ENCODE measurements at regions not wholly inside any gene's neighbourhood (a gene's known extent, or its start where the extent isn't known, plus 50 kb on each side); places are given as distances from the start of the nearest gene placed in this dataset.

GRCh38 chr15:87489902-87490665 is 766.5 kb downstream of the NTRK3 start:
- Histone ChIP-seq H3K4me2 (ENCODE audit: extremely low read depth, insufficient read depth, low read length) (no peak overlapping the region), H4K20me1 (ENCODE audit: control insufficient read depth, extremely low read depth, insufficient read depth, low read length) (no peaks in the 10 kb centered on the region), H3K79me2 (ENCODE audit: control insufficient read depth, insufficient read depth, low read length) (no peaks in the 10 kb centered on the region), H2AFZ (ENCODE audit: low read length) (no peak overlapping the region), H3K9ac (ENCODE audit: insufficient read depth, low read length) (no peak overlapping the region), H3K4me3 (replicated peaks in 1 of 4; ENCODE audit: control extremely low read depth in 1 of 4, insufficient read depth in 1 of 4, low read depth in 3 of 4, low read length in 4 of 4) (no peak overlapping the region), H3K27me3 (ENCODE audit: control insufficient read depth, insufficient read depth, low read length) (no peaks in the 10 kb centered on the region), H3K36me3 (ENCODE audit: control insufficient read depth, insufficient read depth, low read length) (no peaks in the 10 kb centered on the region), H3K4me1 (ENCODE audit: control insufficient read depth, extremely low read depth, insufficient read depth, low read length) (no peaks in the 10 kb centered on the region), H3K27ac (ENCODE audit: insufficient read depth, low read length) (no peak overlapping the region), H3K9me3 (ENCODE audit: control insufficient read depth, insufficient read depth, low read depth, low read length) (no peaks in the 10 kb centered on the region)
- DNase-seq (ENCODE audit: low read depth in 2 of 2) = no peak
- TF ChIP-seq CTCF (conservative IDR thresholded peaks at IDR 0.05 in 1 of 2, IDR thresholded peaks at IDR 0.05 in 1 of 2; ENCODE audit: low read depth in 1 of 2, low read length in 2 of 2) (no peak), EZH2 (IDR thresholded peaks at IDR 0.05; ENCODE audit: low read length, missing control alignments) (no peak)

GRCh38 chr15:87489456-87489855 is 767.1 kb downstream of the NTRK3 start:
- TF ChIP-seq EZH2 (IDR thresholded peaks at IDR 0.05; ENCODE audit: low read length, missing control alignments) (no peak), CTCF (conservative IDR thresholded peaks at IDR 0.05 in 1 of 2, IDR thresholded peaks at IDR 0.05 in 1 of 2; ENCODE audit: low read depth in 1 of 2, low read length in 2 of 2) (no peak)

GRCh38 chr15:87487484-87487883 is 769.1 kb downstream of the NTRK3 start:
- TF ChIP-seq CTCF (conservative IDR thresholded peaks at IDR 0.05 in 1 of 2, IDR thresholded peaks at IDR 0.05 in 1 of 2; ENCODE audit: low read depth in 1 of 2, low read length in 2 of 2) (no peak), EZH2 (IDR thresholded peaks at IDR 0.05; ENCODE audit: low read length, missing control alignments) (no peak)
- Histone ChIP-seq H3K4me2 (ENCODE audit: extremely low read depth, insufficient read depth, low read length) (no peak overlapping the region), H2AFZ (ENCODE audit: low read length) (no peak overlapping the region), H3K4me3 (replicated peaks in 1 of 4; ENCODE audit: control extremely low read depth in 1 of 4, insufficient read depth in 1 of 4, low read depth in 3 of 4, low read length in 4 of 4) (no peak overlapping the region), H3K36me3 (ENCODE audit: control insufficient read depth, insufficient read depth, low read length) (no peaks in the 10 kb centered on the region), H3K27me3 (ENCODE audit: control insufficient read depth, insufficient read depth, low read length) (no peaks in the 10 kb centered on the region), H3K9ac (ENCODE audit: insufficient read depth, low read length) (no peak overlapping the region), H3K27ac (ENCODE audit: insufficient read depth, low read length) (no peak overlapping the region), H3K4me1 (ENCODE audit: control insufficient read depth, extremely low read depth, insufficient read depth, low read length) (no peaks in the 10 kb centered on the region), H3K79me2 (ENCODE audit: control insufficient read depth, insufficient read depth, low read length) (no peaks in the 10 kb centered on the region), H4K20me1 (ENCODE audit: control insufficient read depth, extremely low read depth, insufficient read depth, low read length) (no peaks in the 10 kb centered on the region), H3K9me3 (ENCODE audit: control insufficient read depth, insufficient read depth, low read depth, low read length) (no peaks in the 10 kb centered on the region)
- DNase-seq (ENCODE audit: low read depth in 2 of 2) = no peak

More at GRCh38 chr15:87489456-87489855, 767.1 kb downstream of the NTRK3 start:
- Histone ChIP-seq H4K20me1 (ENCODE audit: control insufficient read depth, extremely low read depth, insufficient read depth, low read length) (no peaks in the 10 kb centered on the region), H3K36me3 (ENCODE audit: control insufficient read depth, insufficient read depth, low read length) (no peaks in the 10 kb centered on the region), H3K4me1 (ENCODE audit: control insufficient read depth, extremely low read depth, insufficient read depth, low read length) (no peaks in the 10 kb centered on the region), H3K9me3 (ENCODE audit: control insufficient read depth, insufficient read depth, low read depth, low read length) (no peaks in the 10 kb centered on the region), H3K9ac (ENCODE audit: insufficient read depth, low read length) (no peak overlapping the region), H3K4me3 (replicated peaks in 1 of 4; ENCODE audit: control extremely low read depth in 1 of 4, insufficient read depth in 1 of 4, low read depth in 3 of 4, low read length in 4 of 4) (no peak overlapping the region), H2AFZ (ENCODE audit: low read length) (no peak overlapping the region), H3K4me2 (ENCODE audit: extremely low read depth, insufficient read depth, low read length) (no peak overlapping the region), H3K27me3 (ENCODE audit: control insufficient read depth, insufficient read depth, low read length) (no peaks in the 10 kb centered on the region), H3K27ac (ENCODE audit: insufficient read depth, low read length) (no peak overlapping the region), H3K79me2 (ENCODE audit: control insufficient read depth, insufficient read depth, low read length) (no peaks in the 10 kb centered on the region)
- no peak for DNase-seq (ENCODE audit: low read depth in 2 of 2)
